OCI-LY1 (cell line): ENCODE measurements at regions not wholly inside any gene's neighbourhood (a gene's known extent, or its start where the extent isn't known, plus 50 kb on each side); places are given as distances from the start of the nearest gene placed in this dataset.

Source experiments
- H2AFZ ChIP-seq: fragments of 200-600 bp; sonication (generic), shearing (Covaris generic); 2 replicates; pipeline ENCODE4 v1.6.0; 2014; ENCODE audit warnings: antibody characterized with exemption, mild to moderate bottlenecking, low read length
- H3F3A ChIP-seq: fragments of 200-600 bp; sonication (generic), shearing (Covaris generic); 2 replicates; pipeline ENCODE4 v1.6.0; 2014; ENCODE audit warnings: mild to moderate bottlenecking, antibody characterized with exemption, low read length, moderate library complexity; ENCODE audit not compliant: insufficient read depth
- H3K27ac ChIP-seq: fragments of 200-600 bp; sonication (generic); 2 replicates; pipeline ENCODE4 v1.5.1; 2014; ENCODE audit warnings: low read length, mixed run types, mild to moderate bottlenecking, low read depth; ENCODE audit not compliant: poor library complexity, severe bottlenecking
- H3K27me3 ChIP-seq: fragments of 200-600 bp; sonication (generic); 2 replicates; pipeline ENCODE4 v1.6.0; 2014; ENCODE audit warnings: antibody characterized with exemption, mild to moderate bottlenecking, low read length, moderate library complexity; ENCODE audit not compliant: insufficient read depth
- H3K36me3 ChIP-seq: fragments of 200-600 bp; sonication (generic); 2 replicates; pipeline ENCODE4 v1.6.1; 2014; ENCODE audit warnings: mild to moderate bottlenecking, antibody characterized with exemption, low read length, moderate library complexity, mixed read lengths; ENCODE audit not compliant: insufficient read depth
- H3K4me1 ChIP-seq: fragments of 200-600 bp; sonication (generic); 2 replicates; pipeline ENCODE4 v1.5.1; 2014; ENCODE audit warnings: mild to moderate bottlenecking, low read length, moderate library complexity; ENCODE audit not compliant: insufficient read depth, severe bottlenecking
- H3K4me2 ChIP-seq: fragments of 200-600 bp; sonication (generic), shearing (Covaris generic); 2 replicates; pipeline ENCODE4 v1.6.1; 2014; ENCODE audit warnings: low read length
- H3K4me3 ChIP-seq: fragments of 200-600 bp; sonication (generic); 2 replicates; pipeline ENCODE4 v1.5.1; 2014; ENCODE audit warnings: low read length, low read depth, mild to moderate bottlenecking, mixed read lengths; ENCODE audit not compliant: poor library complexity, severe bottlenecking
- H3K79me2 ChIP-seq: fragments of 200-600 bp; shearing (Covaris generic); 2 replicates; pipeline ENCODE4 v1.6.1; 2016; ENCODE audit warnings: mixed run types, low read length, mixed read lengths; ENCODE audit not compliant: insufficient read depth
- H3K9ac ChIP-seq: fragments of 200-600 bp; sonication (generic), shearing (Covaris generic); 2 replicates; pipeline ENCODE4 v1.6.1; 2014; ENCODE audit warnings: mild to moderate bottlenecking, low read length, mixed read lengths
- H3K9me2 ChIP-seq: fragments of 200-600 bp; sonication (generic), shearing (Covaris generic); 2 replicates; pipeline ENCODE4 v1.6.1; 2014; ENCODE audit warnings: low read depth, mild to moderate bottlenecking, low read length, mixed read lengths
- H3K9me3 ChIP-seq: fragments of 200-600 bp; shearing (Covaris generic); 2 replicates; pipeline ENCODE4 v1.6.1; 2014; ENCODE audit warnings: low read length, mixed read lengths
- H4K20me1 ChIP-seq: fragments of 200-600 bp; sonication (generic), shearing (Covaris generic); 2 replicates; pipeline ENCODE4 v1.6.0; 2016; ENCODE audit warnings: mild to moderate bottlenecking, low read length; ENCODE audit not compliant: insufficient read depth
- EZH2 ChIP-seq: fragments of 200-600 bp; sonication (generic), shearing (Covaris generic); IDR thresholded peaks from 2 replicates; pipeline ENCODE4 v1.8.0; 2017; ENCODE audit warnings: borderline replicate concordance, mixed run types, mild to moderate bottlenecking, antibody characterized with exemption, low read length, moderate library complexity, mixed read lengths
- TF ChIP-seq, protein P1 (sequence below): fragments of 200-600 bp; sonication (generic), shearing (Covaris generic); IDR thresholded peaks from 2 replicates; pipeline ENCODE4 v1.5.1; 2017; ENCODE audit warnings: mild to moderate bottlenecking, antibody characterized with exemption, low read length, moderate library complexity, mixed read lengths

DNA sequence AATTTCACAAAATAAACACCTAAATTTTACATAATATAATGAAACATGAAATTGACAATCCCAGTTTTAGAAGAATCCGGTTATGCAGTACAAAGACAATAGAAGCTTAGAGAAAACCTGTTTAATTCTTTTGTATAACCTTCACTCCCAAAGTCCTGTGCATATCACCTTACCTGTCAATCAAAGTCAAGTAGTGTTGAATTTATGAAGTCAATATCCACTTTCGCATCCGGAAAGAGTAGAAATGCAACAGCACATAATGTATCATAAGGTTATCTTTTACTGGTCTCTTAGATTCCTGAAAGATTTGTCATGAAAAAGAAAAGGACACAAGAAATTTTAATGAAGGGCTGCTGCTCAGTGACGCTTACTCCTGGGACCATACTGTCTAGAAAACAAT, 1112.6 kb downstream of the PCDH9 start:
- no peaks in the 10 kb centered on the region for H3K79me2 ChIP-seq
- no peak overlapping the region for H2AFZ ChIP-seq
- no peaks in the 10 kb centered on the region for H3K9me3 ChIP-seq
- H3K4me3 ChIP-seq, result no peak overlapping the region
- H3K36me3 ChIP-seq, result no peaks in the 10 kb centered on the region
- no peak overlapping the region for H3K9ac ChIP-seq
- H3K9me2 ChIP-seq, result no peaks in the 10 kb centered on the region
- H3K27ac ChIP-seq, result no peak overlapping the region
- no peak for TF ChIP-seq EZH2
- TF ChIP-seq, protein P1, sequence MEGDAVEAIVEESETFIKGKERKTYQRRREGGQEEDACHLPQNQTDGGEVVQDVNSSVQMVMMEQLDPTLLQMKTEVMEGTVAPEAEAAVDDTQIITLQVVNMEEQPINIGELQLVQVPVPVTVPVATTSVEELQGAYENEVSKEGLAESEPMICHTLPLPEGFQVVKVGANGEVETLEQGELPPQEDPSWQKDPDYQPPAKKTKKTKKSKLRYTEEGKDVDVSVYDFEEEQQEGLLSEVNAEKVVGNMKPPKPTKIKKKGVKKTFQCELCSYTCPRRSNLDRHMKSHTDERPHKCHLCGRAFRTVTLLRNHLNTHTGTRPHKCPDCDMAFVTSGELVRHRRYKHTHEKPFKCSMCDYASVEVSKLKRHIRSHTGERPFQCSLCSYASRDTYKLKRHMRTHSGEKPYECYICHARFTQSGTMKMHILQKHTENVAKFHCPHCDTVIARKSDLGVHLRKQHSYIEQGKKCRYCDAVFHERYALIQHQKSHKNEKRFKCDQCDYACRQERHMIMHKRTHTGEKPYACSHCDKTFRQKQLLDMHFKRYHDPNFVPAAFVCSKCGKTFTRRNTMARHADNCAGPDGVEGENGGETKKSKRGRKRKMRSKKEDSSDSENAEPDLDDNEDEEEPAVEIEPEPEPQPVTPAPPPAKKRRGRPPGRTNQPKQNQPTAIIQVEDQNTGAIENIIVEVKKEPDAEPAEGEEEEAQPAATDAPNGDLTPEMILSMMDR, result no peak
- no peaks in the 10 kb centered on the region for H4K20me1 ChIP-seq
- no peak overlapping the region for H3K4me2 ChIP-seq
- H3K27me3 ChIP-seq, result no peaks in the 10 kb centered on the region
- H3K4me1 ChIP-seq, result no peaks in the 10 kb centered on the region
- H3F3A ChIP-seq, result no peaks in the 10 kb centered on the region

DNA sequence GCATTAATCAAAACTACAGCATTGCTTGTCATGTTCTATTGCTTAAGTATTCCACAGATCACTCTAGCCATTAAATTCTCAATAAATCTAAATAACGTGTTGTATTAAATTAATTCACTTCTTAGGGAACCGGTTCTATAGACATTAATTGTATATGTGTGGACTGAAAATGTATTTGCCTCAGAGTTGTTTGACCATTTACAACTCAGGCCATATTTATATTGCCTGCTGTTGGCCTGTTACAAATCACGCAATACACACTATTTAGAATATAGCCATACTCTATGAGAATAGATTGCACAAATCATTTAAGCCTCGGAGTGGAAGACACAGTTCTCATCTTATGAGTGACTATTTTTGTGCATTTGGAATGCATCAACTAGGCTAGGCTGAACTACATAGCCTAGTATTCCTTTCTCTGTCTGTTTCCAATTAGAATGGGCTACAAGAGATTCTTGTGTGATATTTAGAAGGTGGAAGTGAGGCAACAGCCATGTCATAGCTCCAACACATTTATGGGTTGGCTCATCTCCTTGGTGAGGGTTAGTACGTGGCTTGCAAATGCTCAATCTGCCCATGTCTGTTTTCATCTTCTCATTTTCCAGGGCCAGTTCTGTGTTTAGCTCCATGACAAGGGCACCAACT, 1116.1 kb downstream of the PCDH9 start:
- no peaks in the 10 kb centered on the region for H3K4me1 ChIP-seq
- H2AFZ ChIP-seq, result peak overlapping the region; percentile 82
- no peaks in the 10 kb centered on the region for H3K9me3 ChIP-seq
- no peaks in the 10 kb centered on the region for H3K27me3 ChIP-seq
- H3K4me2 ChIP-seq, result no peak overlapping the region
- H3K4me3 ChIP-seq, result no peak overlapping the region
- H3F3A ChIP-seq, result 0 out of 2 replicates have a peak, but pooled peaks cover 3% of the 10 kb centered on the region
- no peaks in the 10 kb centered on the region for H4K20me1 ChIP-seq
- no peaks in the 10 kb centered on the region for H3K79me2 ChIP-seq
- no peak overlapping the region for H3K27ac ChIP-seq
- H3K9ac ChIP-seq, result no peak overlapping the region
- no peaks in the 10 kb centered on the region for H3K9me2 ChIP-seq
- H3K36me3 ChIP-seq, result no peaks in the 10 kb centered on the region
- no peak for TF ChIP-seq EZH2
- TF ChIP-seq, protein P1, result no peak

DNA sequence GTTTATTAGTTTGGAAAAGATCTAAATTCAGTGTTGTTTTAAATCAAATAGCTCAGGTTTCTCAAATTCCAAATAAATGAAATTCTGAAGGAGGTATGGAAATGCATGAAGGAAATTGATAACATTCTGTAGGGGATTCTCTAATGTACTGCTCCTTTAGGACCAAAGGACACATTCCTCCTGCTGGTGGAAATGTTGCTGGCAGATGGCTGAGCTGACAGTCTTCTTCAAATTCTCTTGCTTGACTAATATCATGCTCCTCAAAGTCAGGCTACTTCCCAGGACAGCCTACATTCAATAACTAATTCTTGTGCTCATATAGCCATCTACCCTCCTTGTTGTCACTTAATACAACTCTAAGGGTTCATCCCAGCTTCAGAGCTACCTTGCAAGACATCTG, 1118.5 kb downstream of the PCDH9 start:
- Histone ChIP-seq H3K27ac (no peak overlapping the region), H2AFZ (peak overlapping the region; percentile 18; the same call in 1 of the 2 replicates)

More for the DNA sequence above, 1118.5 kb downstream of the PCDH9 start:
- Histone ChIP-seq H3K9me2 (no peaks in the 10 kb centered on the region), H3K9ac (no peak overlapping the region), H3F3A (0 out of 2 replicates have a peak, but pooled peaks cover 3% of the 10 kb centered on the region), H3K9me3 (no peaks in the 10 kb centered on the region), H3K4me3 (no peak overlapping the region), H3K36me3 (no peaks in the 10 kb centered on the region), H3K4me1 (no peaks in the 10 kb centered on the region), H3K27me3 (no peaks in the 10 kb centered on the region), H3K4me2 (no peak overlapping the region), H3K79me2 (no peaks in the 10 kb centered on the region), H4K20me1 (no peaks in the 10 kb centered on the region)
- TF ChIP-seq EZH2, result no peak
- TF ChIP-seq, protein P1, result no peak
